DMS 273 treated with DMSO at 0.1 percent for 48 hours (cell line): ENCODE measurements at regions not wholly inside any gene's neighbourhood (a gene's known extent, or its start where the extent isn't known, plus 50 kb on each side); places are given as distances from the start of the nearest gene placed in this dataset.
"Not testable (repeated sequence)": the region's sequence is repeated elsewhere in the genome, so short reads cannot be mapped to it uniquely, and the experiment has no call there.

Experiments used
- DNase-seq: peaks from one replicate; lab custom pipeline; 2025; lab: John Stamatoyannopoulos, UW

DNA sequence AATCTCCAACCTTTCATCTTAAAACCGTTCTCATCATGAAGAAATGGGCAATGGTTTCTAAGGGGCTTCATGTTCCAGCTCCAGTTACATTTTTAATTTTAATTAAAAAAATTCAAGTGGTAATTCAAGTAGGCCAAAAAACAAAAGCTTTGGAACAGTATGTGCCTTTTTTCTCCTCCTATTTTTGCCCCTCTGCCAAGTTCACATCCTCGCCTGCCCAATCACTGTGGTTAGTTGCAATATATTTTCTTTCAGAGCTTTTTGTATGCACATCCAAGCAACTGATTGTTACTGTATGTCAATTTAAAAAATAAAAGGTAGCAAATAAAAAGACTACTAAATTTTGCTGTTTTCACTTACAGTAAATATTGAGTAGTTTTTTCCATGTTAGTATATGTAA lies 99.8 kb upstream of the B3GAT2 start:
- DNase-seq, result no peak

DNA sequence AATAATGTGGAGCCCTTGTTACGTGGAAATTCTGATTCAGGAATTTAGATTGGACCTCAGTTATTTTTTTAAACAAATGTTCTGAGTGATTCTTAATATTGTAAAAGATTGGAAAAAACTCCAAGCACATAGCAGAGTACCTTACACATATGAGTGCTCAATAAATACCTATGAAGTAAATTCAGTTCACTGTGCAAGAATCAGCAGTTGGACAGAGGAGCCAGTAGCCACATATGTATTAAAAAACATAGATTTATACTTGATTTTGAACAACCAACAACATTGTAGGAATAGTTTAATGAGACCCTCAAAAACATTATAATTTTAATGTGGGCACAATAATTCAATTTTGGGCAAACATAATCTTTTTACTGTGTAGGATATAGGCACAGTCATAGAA lies 109.3 kb upstream of the B3GAT2 start:
- no peak for DNase-seq

DNA sequence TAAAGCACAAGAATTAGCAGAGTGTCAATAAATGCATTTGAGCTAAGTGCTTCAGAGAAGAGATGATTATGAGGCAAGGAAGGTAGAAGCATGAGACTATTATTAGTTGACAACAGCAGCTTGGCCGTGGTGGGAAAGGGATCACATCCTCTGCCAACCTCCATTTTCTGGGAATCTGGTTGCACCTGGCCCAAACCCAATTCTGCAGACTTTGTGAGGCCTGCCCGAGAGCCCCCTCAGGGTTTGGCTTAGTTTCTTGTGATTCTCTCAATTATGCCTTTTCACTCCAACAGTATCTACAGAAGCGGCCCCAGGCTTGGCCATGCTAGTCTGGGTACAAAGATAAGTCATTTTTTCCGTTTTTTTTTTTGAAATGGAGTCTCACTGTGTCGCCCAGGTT lies 111.0 kb upstream of the B3GAT2 start:
- DNase-seq, result no peak

DNA sequence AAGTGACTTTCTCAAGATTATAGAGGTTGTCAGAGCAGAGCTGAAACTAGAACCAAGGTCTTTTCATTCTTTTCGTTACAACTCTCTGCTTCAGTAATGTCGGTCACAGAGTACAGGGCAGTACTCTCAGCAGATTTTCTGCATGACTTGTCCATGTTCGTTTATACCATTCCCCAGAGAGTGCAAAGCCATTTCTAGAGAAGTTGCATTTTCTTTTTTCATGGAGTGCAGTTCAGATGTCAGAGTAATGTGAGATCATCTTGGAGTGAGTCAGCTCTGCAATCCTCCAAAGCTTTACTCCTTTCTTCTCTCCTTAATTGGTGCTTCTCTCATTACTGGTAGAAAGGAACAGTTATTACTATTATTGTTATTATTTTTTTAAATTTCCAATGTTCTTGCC lies 115.6 kb upstream of the B3GAT2 start:
- peak; percentile 62 for DNase-seq

DNA sequence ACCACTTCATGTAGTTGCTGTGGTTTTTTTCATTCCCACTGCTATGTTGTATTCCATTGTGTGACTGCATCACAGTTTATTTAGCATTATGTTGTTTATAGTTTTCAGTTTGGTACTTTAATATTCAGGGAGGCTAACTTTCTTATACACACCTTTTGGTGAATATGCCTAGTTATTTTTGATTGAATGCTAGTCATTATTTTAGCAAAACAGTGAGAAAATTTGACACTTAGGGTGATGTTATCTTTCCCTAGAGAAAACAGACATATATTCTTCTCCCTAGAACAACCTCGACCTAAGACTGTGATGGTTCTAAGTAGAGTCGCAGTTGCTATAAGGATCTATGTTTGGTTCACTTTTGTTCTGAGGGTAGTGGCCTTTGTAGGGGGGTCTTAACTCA lies 120.8 kb upstream of the B3GAT2 start:
- no peak for DNase-seq

DNA sequence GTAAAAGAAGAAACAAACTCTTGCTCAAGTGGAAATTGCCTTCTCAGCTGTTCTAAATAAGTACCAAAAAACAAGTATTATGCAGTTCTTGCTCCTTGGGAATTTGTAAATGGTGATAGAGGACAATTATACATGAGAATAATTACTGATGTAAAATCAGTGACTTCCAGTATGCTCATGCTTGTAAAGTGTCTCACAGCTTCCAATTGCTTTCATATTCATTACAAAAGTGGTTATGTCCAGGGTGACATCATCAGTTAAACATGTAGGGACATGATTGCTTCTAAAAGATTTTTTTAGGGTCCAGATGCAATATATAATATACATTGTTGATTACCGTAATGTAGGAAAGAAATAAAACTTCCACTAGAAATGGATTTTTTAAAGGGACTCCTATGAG lies 122.8 kb upstream of the B3GAT2 start:
- no peak for DNase-seq

DNA sequence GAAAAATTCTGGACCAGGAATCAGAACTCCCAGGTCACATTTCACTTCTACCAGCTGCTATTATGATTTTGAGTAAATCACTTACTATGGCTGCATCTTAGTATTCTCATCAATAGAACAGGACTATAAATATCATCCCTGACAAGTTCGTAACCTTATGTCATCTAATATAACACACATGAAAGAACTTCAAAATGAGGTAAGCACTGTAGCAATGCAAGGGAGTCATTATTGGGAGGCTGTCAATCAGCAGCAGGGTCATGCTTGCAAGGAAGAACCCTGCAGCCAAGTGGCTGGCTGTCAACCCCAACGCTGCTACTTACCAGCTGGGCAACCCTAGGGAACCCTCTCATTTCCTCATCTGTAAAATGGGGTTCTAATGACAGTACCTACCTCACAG lies 123.3 kb upstream of the B3GAT2 start:
- no peak for DNase-seq

DNA sequence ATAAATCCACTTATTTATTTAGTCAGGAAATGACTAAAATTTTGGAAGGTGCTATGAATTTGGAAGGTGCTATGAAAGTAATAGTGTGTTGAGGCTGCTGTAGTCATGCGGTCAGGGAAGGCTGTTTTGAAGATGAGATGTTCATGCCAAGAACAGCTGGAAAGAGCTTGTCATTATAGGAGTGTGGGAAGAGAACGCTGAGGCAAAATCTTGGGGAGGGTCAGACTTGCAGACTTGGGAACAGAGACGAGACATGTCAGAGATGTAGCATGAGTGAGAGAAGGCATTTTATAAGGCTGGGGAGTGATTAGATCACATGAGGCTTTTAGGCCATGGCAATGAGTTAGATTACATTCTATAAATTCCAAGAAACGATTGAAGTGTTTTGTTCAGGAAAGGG lies 124.0 kb upstream of the B3GAT2 start:
- DNase-seq, result no peak

DNA sequence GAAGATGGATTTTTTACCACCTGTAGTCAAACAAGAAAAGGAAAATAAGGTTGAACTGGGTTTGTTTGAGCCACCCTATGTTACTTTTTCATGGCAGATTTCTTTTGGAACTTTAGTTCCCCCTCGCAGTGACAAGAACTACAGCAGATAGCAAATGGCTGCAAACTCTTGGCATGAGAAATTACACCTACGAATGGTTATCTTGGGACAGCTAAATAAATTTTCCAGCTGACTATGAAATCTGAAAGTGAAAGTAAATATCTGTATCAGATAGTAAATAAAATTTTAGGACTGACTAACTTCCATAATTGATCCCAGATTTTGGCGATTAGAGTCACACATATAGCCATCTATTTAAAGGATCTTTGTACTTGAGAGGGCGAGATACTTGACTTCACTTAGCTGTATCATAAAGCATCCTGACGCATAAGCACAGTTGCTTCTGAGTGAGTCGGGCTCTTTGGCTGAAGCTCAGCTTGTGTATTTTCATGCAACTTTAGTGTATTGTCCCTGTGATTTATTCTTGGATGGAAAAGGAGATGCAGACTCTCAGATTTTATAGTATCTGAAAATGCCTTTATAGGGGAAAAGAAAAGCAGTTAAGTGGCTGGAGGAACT lies 125.3 kb upstream of the B3GAT2 start:
- DNase-seq, result no peak

DNA sequence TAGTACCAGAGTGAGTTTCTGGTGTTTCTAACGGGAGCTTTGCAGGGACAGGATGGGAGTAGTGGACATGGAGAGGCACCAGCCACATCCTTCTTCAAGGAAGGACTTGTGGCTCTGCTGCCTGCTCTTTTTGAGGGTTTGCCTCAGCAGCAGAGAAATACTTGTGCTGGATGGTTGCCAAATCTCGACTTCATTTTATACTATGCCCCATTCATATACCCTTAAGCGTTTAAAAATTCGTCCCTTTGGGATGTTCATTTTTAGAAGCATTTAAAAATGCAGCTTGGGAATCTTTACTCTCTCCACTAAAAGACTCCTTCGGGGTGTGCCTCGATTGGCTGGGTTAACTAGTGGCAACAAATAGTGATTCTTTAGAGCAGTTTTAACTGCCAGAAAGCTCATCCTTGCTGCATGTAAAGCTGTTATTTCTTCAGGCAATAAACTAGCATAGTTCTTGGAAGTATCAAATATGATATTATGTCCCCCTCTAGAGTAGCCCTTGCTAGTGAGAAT lies 126.5 kb upstream of the B3GAT2 start:
- no peak for DNase-seq

DNA sequence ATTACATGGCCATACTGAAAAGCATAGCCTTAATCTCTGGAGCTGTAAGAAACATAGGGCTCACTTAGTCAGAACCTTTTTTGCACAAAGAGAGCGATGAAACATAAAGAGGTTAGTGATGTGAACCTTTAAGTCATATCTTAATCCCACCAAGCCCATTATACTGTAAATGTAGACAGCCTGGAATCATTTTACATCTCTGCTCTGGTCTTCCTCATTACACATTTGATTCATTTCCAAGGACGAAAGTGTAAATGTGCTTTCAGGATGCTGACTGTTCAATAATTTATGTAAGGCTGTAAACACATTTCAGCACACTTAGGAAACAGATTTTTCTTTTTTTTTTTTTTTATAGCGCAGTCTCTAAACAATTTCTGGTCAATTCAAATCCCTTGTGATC lies 131.3 kb upstream of the B3GAT2 start:
- no peak for DNase-seq

DNA sequence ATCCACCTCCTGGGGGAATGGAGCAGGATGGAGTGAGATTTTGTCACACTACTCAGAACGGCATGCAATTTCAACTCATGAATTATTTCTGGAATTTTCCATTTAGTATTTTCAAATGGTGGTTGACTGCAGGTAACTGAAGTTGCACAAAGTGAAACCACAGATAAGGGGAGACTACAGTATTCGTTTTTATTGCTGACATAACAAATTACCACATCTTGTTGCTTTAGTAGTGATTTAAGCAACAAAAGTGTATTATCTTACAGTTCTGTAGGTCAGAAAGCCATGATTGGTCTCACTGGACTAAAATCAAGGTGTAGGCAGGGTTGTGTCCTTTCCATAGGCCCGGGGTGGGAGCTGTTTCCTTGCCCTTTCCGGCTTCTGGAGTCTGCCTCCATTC lies 133.4 kb upstream of the B3GAT2 start:
- no peak for DNase-seq

DNA sequence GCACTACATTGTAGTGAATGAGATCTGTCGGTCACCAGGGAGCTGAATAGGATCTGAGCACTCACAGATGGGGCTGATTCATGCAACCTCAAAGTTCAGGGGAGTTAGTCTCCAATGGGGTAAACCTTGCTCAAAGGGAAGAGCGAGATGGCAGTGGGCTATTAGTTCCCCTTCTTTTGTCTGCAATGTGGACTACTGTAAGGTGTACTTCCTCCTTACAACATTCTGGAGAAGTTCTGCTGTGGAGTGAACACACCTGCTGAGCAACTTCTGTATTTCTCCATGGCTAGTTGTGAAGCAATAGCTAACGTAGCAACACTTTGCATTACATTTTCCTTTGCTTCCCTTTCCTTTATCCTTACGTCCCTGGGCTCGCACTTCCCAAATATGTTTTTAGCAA lies 134.3 kb upstream of the B3GAT2 start:
- no peak for DNase-seq

DNA sequence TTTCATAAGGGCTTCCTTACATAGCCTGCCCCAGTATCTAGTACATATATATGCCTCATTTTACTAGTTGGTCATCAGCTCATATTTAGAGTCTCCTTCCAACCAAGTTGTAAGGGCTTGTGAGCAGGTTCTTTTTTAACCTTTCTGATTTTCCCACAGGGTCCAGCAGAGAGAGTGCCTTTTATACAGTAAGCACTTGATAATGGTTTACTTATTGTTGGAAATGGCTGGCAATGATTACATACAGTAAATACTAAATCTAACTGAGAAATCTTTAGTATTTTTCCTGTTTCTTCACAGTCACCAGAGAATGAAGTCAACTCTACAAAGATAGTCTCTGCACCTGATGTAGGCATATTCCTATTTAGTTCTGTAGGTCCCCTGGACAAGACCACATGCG lies 135.1 kb upstream of the B3GAT2 start:
- no peak for DNase-seq

DNA sequence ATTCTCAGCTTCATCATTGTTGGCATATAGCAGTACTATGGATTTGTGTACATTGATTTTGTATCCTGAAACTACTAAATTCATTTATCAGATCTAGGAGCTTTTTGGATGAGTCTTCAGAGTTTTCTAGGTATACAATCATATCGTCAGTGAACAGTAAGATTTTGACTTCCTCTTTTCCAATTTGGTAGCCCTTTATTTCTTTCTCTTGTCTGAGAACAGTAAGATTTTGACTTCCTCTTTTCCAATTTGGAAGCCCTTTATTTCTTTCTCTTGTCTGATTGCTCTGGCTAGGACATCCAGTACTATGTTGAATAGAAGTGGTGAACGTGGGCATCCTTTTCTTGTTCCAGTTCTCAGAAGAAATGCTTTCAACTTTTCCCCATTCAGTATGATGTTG lies 140.4 kb upstream of the B3GAT2 start:
- not testable (repeated sequence) for DNase-seq

DNA sequence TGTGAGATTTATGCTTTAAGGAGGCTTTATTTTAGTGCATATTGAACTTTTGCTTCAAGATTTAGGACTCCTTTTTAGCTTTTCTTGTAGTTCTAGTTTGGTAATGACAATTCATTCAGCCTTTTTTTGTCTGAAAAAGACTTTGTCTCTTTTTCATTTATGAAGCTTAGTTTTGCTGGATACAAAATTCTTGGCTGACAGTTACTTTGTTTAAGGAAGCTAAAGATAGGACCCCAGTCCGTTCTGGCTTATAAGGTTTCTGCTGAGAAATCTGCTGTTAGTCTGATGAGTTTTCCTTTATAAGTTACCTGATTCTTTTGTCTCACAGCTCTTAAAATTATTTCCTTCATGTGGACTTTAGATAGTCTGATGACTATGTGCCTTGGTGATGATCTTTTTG lies 142.8 kb upstream of the B3GAT2 start:
- no peak for DNase-seq

DNA sequence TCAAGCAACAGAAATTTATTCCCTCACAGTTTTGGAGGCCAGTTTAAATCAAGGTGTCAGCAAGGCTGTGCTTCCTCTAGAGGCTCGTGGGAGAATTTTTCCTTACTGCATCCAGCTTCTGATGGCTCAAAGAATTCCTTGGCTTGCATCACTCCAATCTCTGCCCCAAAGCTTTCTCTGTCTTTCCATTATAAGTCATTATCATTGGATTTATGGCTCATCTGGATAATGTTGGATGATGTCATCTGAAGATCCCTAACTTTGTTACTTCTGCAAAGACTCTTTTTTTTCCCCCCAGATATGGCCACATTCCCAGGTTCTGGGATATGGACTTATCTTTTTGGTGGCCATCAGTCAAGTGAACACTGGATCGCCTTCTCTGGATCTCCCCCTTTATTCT lies 146.3 kb upstream of the B3GAT2 start:
- DNase-seq, result no peak

DNA sequence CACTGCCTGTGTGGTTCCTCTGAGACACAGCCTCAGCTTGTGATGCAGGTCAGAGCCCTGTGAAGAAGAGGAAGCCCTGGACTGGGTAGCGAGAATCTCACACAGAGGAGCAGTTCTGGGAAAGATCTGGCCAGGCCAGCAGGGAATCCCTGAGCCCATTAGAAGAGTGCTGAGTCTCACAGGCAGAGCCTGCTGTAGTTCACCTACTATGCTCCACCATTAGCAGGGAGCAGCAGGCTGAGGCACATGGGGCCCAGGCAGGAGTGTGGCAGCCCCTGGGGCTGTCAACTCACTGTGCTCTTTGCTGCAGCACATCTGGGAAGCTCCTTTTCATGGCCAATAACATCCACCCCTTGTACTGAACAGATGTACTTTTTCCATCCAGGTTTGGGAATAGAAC lies 146.8 kb upstream of the B3GAT2 start:
- no peak for DNase-seq

DNA sequence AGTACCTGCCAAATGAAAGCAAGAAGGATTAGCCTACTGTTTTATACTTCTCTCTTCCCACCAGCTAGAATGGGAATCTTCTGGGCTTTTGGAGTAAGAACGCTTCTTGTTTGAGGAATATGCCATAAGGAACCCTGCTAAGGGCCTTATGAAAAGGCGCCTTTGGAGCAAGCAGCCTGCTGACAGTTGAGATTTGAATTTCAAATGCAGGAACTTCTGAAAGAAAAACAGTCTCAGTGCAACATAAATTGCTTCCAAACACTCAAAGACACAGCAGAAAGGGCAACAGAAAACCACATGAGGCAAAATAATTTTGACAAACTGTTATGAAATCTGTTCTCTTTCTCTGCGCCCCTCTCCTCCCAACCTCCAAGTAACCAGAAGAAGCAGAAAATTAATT lies 149.4 kb upstream of the B3GAT2 start:
- no peak for DNase-seq

DNA sequence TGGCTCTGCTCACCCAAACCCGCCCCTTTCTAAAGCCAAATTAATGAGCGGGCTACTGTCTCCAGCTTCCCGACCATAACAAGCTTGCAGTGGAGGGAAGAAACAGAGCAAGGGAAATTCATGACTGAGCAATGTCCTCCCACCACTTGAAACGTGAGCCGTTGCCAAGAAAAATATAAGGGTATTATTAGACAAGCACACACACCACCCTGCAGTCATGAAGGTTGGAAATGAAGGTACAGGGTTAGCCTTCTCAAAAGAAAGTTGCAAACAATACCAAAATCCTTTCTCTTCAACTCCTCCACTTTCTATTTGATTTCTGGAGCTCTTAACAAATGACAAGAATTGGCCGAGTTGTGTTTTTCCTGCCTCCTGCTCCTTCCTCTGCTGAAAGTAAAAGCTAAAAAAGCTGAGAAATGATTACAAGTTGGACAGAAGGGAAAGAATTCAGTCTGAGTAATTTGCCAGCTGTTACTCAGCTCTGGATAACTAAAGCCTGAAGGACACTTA lies 151.1 kb upstream of the B3GAT2 start:
- DNase-seq, result peak; percentile 96

DNA sequence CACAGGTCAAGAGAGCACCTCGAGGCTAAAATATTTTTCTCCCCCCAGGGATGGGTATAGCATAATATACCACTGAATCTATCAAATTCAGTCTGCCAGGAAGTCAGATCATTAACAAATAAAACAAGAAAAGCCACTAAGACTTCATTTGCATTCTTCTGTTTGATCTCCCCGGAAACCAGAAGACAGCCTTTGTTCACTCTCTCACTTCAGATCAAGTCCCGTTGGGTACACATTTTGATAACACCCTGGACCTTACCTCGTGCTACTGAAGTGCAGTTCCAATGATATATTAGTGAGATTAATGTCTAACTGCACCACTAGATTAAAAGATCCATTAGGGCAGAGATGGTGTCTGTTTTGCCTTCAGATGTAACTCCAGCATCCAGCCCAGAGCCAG lies 157.7 kb upstream of the B3GAT2 start:
- DNase-seq, result no peak

DNA sequence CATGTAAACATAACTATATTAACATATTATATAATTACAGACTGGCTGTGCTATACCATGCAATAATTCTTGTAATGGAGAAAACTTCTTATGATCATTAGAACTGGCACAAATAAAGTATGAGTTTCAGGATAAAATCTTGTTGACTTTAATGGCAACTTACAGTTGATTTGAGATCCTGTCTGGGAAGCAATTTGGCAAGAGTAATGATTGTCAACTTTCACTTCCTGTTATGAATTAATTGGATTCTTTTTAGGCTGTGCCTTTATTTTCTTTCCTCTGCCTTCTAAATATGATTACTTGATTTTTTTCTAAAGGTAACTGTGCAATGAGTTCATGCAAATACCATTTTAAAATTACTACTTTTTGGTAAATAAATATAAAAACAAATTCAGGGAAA lies 158.1 kb upstream of the B3GAT2 start:
- DNase-seq, result no peak

DNA sequence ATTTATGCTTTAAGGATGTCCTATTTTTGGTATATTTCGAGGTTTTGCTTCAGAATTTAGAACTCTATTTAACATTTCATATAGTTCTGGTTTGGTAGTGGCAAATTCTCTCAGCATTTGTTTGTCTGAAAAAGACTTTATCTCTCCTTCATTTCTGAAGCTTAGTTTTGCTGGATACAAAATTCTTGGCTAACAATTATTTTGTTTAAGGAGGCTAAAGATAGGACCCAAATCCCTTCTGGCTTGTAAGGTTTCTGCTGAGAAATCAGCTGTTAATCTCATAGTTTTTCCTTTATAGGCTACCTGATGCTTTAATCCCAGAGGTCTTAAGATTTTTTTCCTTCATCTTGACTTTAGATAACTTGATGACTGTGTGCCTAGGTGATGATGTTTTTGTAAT lies 162.7 kb upstream of the B3GAT2 start:
- no peak for DNase-seq

DNA sequence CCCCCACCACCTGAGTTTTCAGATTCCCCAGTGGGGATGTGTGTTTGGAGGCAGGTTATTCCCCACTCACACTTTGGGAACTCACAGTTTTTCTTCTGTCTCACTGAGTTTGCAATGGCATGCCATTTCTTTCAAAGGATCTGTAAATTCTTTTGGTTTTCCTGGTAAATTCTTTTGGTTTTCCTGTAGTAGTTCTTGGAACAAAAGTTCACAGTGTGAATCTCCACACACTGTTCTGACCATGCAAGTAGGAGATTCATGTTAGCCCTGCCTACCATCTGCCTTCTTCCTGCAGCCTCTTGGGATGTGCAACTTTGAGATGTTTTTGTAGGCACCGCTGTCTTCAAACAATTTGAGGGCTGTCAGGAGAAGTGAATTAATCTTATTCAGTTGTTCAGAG lies 165.6 kb upstream of the OGFRL1 start:
- DNase-seq, result no peak

DNA sequence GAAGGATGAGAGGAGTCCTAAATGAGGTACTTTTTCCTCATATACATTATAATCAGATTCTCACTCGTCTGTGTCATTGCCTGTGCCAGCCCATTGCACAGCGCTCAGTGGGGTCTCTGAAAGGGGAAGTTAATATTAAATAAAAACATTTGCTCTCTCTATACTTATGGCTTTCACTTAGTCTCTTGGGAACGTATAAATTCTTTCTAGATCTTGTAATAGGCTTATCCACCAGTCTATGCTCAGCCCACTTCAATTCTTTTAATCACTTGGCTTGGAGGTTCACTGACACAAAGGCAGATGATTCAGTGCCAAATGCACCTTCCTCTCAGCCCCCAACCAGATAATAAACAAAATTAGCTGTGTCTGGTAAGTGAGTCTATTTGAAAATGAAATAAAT lies 164.3 kb upstream of the OGFRL1 start:
- no peak for DNase-seq
